Duodenal mucosa (tissue), 2 donors: ENCODE measurements at regions not wholly inside any gene's neighbourhood (a gene's known extent, or its start where the extent isn't known, plus 50 kb on each side); places are given as distances from the start of the nearest gene placed in this dataset.

Experiments
- H3K27ac ChIP-seq: one replicate; pipeline ENCODE4 v1.7.0; 2013; ENCODE audit warnings: low read depth, low read length
- H3K27me3 ChIP-seq, 2 donors: one replicate each; pipeline ENCODE4 v1.7.0; 2013; ENCODE audit warnings: low read length in 2 of 2, control low read depth in 1 of 2; ENCODE audit not compliant: insufficient read depth in 2 of 2, control insufficient read depth in 1 of 2
- H3K36me3 ChIP-seq, 2 donors: one replicate each; pipeline ENCODE4 v1.7.0; 2013; ENCODE audit warnings: low read length in 2 of 2, control low read depth in 1 of 2; ENCODE audit not compliant: insufficient read depth in 2 of 2, control insufficient read depth in 1 of 2
- H3K4me1 ChIP-seq, 2 donors: one replicate each; pipeline ENCODE4 v1.7.0; 2013; ENCODE audit warnings: low read length in 2 of 2, control low read depth in 1 of 2; ENCODE audit not compliant: insufficient read depth in 2 of 2, control insufficient read depth in 1 of 2
- H3K4me3 ChIP-seq, 2 donors: one replicate each; pipeline ENCODE4 v1.7.0; 2013; ENCODE audit warnings: low read length in 2 of 2, low read depth in 1 of 2
- H3K9ac ChIP-seq, 2 donors: one replicate each; pipeline ENCODE4 v1.7.0; 2013; ENCODE audit warnings: low read length in 2 of 2, low read depth in 1 of 2
- H3K9me3 ChIP-seq, 2 donors: one replicate each; pipeline ENCODE4 v1.7.0; 2013; ENCODE audit warnings: low read length in 2 of 2, control low read depth in 1 of 2; ENCODE audit not compliant: control insufficient read depth in 1 of 2

DNA sequence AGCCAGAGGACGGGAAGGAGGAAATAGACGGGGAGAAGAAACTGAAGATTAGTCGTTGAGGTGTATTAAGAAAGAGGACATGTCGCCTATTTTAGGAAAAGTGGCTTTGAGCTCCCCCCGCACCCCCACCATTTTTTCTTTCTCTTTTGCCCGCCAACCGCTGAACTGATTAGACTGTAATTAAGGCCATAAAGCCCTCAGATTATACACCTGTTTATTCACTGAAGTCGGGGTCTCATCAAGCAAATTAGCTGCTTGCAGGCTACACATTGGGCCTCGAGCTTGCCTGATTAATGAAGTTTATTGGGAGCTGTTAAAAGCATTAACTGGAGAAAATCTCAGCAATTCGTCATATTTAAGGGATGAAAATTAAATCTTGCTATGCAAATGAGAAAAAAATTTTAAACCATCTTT is 119.4 kb upstream of the RRP15 start:
- Histone ChIP-seq H3K27ac (no peak overlapping the region), H3K36me3 (no peaks in the 10 kb centered on the region), H3K4me3 (peak overlapping the region; percentile 61 to 68), H3K9me3 (no peaks in the 10 kb centered on the region), H3K4me1 (peaks cover 8 to 14% of the 10 kb centered on the region in 2 donors), H3K9ac (no peak overlapping the region), H3K27me3 (peaks cover 40 to 70% of the 10 kb centered on the region in 2 donors)

DNA sequence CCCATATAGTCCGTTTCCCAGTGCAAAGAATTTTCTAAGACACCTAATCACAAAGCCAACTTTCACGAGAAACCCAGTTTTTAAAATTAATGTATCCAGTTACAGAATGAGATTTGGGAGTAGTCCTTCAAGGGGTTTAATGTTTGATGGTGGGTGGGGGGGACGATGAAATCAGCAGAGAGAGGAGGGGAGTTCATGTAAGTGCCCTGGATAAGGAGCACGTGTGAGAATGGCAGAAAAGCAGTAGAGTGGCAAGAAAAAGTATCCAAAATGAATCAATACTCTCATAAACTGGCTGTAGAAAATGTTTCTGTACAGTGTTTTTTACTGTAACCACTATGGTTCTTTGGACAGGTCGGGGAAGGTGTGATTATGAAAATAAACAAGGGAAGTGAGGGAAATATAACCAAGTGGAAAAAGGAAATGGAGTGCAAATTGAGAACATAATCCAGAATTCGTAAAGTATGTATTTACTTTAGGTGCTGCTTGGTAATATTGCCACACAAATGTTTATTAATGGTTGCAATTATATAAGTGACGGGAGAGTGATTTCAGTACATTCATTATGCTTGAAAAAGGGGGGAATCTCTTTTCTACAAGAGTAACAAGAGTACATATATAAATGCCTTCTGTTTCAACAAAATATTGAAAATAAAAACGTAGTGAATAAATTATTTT is 118.7 kb upstream of the RRP15 start:
- Histone ChIP-seq H3K4me1 (peaks cover 8 to 14% of the 10 kb centered on the region in 2 donors), H3K9ac (no peak overlapping the region), H3K4me3 (no peak overlapping the region), H3K27me3 (peaks cover 40 to 70% of the 10 kb centered on the region in 2 donors), H3K9me3 (no peaks in the 10 kb centered on the region), H3K27ac (no peak overlapping the region), H3K36me3 (no peaks in the 10 kb centered on the region)

DNA sequence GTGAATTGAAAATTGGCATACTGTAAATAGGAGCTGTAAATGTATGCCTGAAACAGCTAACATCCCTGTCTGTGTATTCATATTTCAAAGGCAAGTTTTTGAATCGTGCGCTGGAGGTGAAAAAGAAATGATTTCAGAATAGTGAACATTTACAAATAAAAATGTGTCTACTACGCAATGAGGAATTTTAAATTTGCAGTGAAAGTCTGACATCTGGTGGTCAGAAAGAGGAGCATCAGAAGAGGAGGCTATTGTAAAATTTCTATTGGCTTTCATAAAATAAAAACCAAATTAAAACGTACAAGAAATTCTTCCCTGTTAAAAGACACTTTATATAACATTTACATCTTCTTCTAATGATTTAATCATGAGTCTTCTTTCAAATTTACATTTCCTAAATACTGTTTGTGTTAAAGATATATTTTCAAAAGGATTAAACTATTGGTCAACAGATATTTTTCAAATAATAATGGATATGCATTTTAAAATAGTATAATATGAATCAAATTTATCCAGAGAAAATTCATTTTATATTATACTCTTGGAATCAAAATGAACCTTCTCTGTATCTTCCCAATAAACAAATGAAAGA is 113.7 kb upstream of the RRP15 start:
- Histone ChIP-seq H3K27ac (no peak overlapping the region), H3K9me3 (no peaks in the 10 kb centered on the region), H3K9ac (no peak overlapping the region), H3K4me1 (no peaks in the 10 kb centered on the region), H3K36me3 (no peaks in the 10 kb centered on the region), H3K27me3 (peaks cover 5 to 22% of the 10 kb centered on the region in 2 donors), H3K4me3 (no peak overlapping the region)

DNA sequence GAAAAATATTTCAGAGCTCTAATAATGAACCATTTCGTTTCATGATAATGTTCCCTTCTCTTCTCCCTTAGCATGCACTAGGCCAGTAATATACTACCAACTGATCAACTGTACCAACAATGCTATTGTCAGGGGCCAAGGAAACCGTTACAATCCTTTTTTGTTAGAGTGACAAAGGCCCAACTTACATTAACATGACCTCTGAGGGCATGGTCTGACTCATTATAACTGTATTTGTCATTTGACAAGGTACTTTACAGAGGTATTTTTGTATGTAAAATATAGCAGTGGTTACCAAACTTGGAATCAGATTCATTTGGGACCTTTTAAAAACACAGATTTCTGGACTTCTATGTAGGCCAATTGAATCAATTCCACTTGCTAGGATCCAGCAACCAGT is 102.6 kb upstream of the RRP15 start:
- Histone ChIP-seq H3K4me1 (no peaks in the 10 kb centered on the region), H3K9ac (no peak overlapping the region), H3K9me3 (no peaks in the 10 kb centered on the region), H3K27me3 (no peaks in the 10 kb centered on the region), H3K4me3 (no peak overlapping the region), H3K36me3 (no peaks in the 10 kb centered on the region), H3K27ac (no peak overlapping the region)

DNA sequence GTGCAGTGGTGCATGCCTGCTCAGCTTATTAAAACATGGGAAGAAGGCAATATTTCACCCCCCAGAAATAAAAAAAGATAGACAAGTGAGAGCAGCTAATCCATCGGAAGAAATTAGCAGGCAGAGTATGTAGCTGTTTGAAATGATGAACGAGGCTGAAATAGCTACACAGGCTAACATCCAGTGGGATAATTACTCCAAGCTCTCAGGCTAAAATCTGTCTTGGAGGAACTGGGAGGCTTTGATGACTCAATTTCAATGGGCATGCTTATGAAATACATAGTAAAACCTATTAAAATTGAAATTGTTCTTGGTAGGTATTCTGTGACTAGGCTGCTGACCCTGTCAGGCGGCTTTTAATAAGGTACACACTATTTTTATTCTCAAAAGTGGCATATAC is 84.1 kb upstream of the RRP15 start:
- Histone ChIP-seq H3K36me3 (no peaks in the 10 kb centered on the region), H3K4me3 (no peak overlapping the region), H3K9ac (no peak overlapping the region), H3K4me1 (no peaks in the 10 kb centered on the region), H3K27me3 (no peaks in the 10 kb centered on the region), H3K9me3 (no peaks in the 10 kb centered on the region), H3K27ac (no peak overlapping the region)

DNA sequence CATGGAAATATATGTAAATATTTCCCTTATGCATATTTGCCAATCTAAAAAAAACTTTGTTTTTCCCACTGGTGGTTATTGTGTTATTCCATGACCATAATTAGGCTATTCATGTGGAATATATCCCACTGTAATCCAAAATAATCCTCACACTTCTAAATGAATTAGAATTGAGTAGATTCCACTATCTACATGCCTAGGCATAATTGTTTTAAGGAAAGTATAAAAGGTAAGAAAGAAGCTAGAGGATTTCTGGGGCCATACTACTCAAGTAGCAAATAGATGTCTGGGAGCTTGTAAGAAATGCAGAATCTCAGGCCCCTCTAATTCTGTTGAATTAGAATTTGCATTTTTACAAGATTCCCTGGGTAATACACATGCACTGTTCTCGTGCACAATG is 83.5 kb upstream of the RRP15 start:
- Histone ChIP-seq H3K27me3 (no peaks in the 10 kb centered on the region), H3K36me3 (no peaks in the 10 kb centered on the region), H3K4me1 (no peaks in the 10 kb centered on the region), H3K9me3 (no peaks in the 10 kb centered on the region), H3K27ac (no peak overlapping the region), H3K9ac (no peak overlapping the region), H3K4me3 (no peak overlapping the region)

- no peaks in the 10 kb centered on the region for H3K9me3 ChIP-seq
- H3K27ac ChIP-seq, result no peak overlapping the region
- no peaks in the 10 kb centered on the region for H3K36me3 ChIP-seq
- H3K4me3 ChIP-seq, result no peak overlapping the region
- H3K9ac ChIP-seq, result no peak overlapping the region
- H3K27me3 ChIP-seq, result no peaks in the 10 kb centered on the region
- no peaks in the 10 kb centered on the region for H3K4me1 ChIP-seq
These were observed 79.4 kb upstream of the RRP15 start for GRCh38 chr1:218205721-218206120.

GRCh38 chr1:218207194-218207593 is 77.9 kb upstream of the RRP15 start:
- Histone ChIP-seq H3K9me3 (no peaks in the 10 kb centered on the region), H3K4me3 (no peak overlapping the region), H3K4me1 (no peaks in the 10 kb centered on the region)

GRCh38 chr1:218209351-218209861 is 75.7 kb upstream of the RRP15 start:
- Histone ChIP-seq H3K4me1 (no peaks in the 10 kb centered on the region), H3K27me3 (no peaks in the 10 kb centered on the region), H3K27ac (no peak overlapping the region), H3K9me3 (no peaks in the 10 kb centered on the region), H3K9ac (no peak overlapping the region), H3K4me3 (no peak overlapping the region), H3K36me3 (no peaks in the 10 kb centered on the region)

More at GRCh38 chr1:218207194-218207593, 77.9 kb upstream of the RRP15 start:
- Histone ChIP-seq H3K36me3 (no peaks in the 10 kb centered on the region), H3K27me3 (no peaks in the 10 kb centered on the region), H3K27ac (no peak overlapping the region), H3K9ac (no peak overlapping the region)

GRCh38 chr1:218211241-218211640 is 73.9 kb upstream of the RRP15 start:
- Histone ChIP-seq H3K9me3 (no peaks in the 10 kb centered on the region), H3K4me3 (no peak overlapping the region), H3K9ac (no peak overlapping the region), H3K4me1 (no peaks in the 10 kb centered on the region), H3K27me3 (no peaks in the 10 kb centered on the region), H3K27ac (no peak overlapping the region), H3K36me3 (no peaks in the 10 kb centered on the region)
